ENCODE measurements at regions not wholly inside any gene's neighbourhood (a gene's known extent, or its start where the extent isn't known, plus 50 kb on each side); places are given as distances from the start of the nearest gene placed in this dataset.
A peak's percentile ranks its signal among the peaks of the same experiment; 100 is the strongest.

GRCh38 chr16:59878999-59879398 is 1144.9 kb upstream of the GOT2 start:
- ATAC-seq (no peak), DNase-seq (no peak)
- Histone ChIP-seq H3K27me3 (no peaks in the 10 kb centered on the region), H3K36me3 (replicated peaks in 1 of 2; ENCODE audit: insufficient read depth in 1 of 2, low read depth in 2 of 2) (no peaks in the 10 kb centered on the region), H3K27ac (no peak overlapping the region), H3K4me1 (no peaks in the 10 kb centered on the region), H3K4me3 (no peak overlapping the region), H3K9me3 (no peaks in the 10 kb centered on the region)
- WGBS, 2 donors, result 77 to 91% methylated on average over 7 of the region's 7 CpGs
- intact Hi-C loops (cut with DNase I), result no loop called here
- no peak for TF ChIP-seq POLR2A (IDR thresholded peaks at IDR 0.05)

- Histone ChIP-seq H3K4me1 (no peaks in the 10 kb centered on the region), H3K36me3 (replicated peaks in 1 of 2; ENCODE audit: insufficient read depth in 1 of 2, low read depth in 2 of 2) (no peaks in the 10 kb centered on the region), H3K27ac (no peak overlapping the region), H3K9me3 (no peaks in the 10 kb centered on the region), H3K4me3 (no peak overlapping the region), H3K27me3 (no peaks in the 10 kb centered on the region)
- TF ChIP-seq POLR2A (IDR thresholded peaks at IDR 0.05), result no peak
- no peak for TF ChIP-seq CTCF (IDR thresholded peaks at IDR 0.05)
- ATAC-seq (no peak), DNase-seq (peak in 2 of 4 donors; percentile 3 to 14)
- intact Hi-C loops (cut with DNase I), result no loop called here
- 9 to 11% methylated on average over 3 of the region's 3 CpGs for WGBS, 2 donors
Observed at GRCh38 chr16:59878479-59878878, 1144.4 kb upstream of the GOT2 start.

- H3K9me3 ChIP-seq, result no peaks in the 10 kb centered on the region
- intact Hi-C loops (cut with DNase I), result no loop called here
- no peak for TF ChIP-seq CTCF (IDR thresholded peaks at IDR 0.05)
- no peak for TF ChIP-seq POLR2A (IDR thresholded peaks at IDR 0.05)
- H3K4me3 ChIP-seq, result no peak overlapping the region
- H3K27me3 ChIP-seq, result no peaks in the 10 kb centered on the region
- H3K4me1 ChIP-seq, result no peaks in the 10 kb centered on the region
- no peak overlapping the region for H3K27ac ChIP-seq
- WGBS, 2 donors, result 51 to 59% methylated on average over 4 of the region's 4 CpGs
- no peak for DNase-seq
- H3K36me3 ChIP-seq (replicated peaks in 1 of 2; ENCODE audit: insufficient read depth in 1 of 2, low read depth in 2 of 2), result no peaks in the 10 kb centered on the region
- no peak for ATAC-seq
Observed at GRCh38 chr16:59864981-59865666, 1131.0 kb upstream of the GOT2 start.

- intact Hi-C loops (cut with DNase I), result no loop called here
- WGBS, 2 donors, result 40 to 43% methylated on average over 3 of the region's 3 CpGs
- Histone ChIP-seq H3K4me1 (no peaks in the 10 kb centered on the region), H3K27me3 (no peaks in the 10 kb centered on the region), H3K36me3 (replicated peaks in 1 of 2; ENCODE audit: insufficient read depth in 1 of 2, low read depth in 2 of 2) (no peaks in the 10 kb centered on the region), H3K4me3 (no peak overlapping the region), H3K9me3 (no peaks in the 10 kb centered on the region), H3K27ac (no peak overlapping the region)
- no peak for DNase-seq
- ATAC-seq, result no peak
- TF ChIP-seq POLR2A (IDR thresholded peaks at IDR 0.05) (no peak), CTCF (IDR thresholded peaks at IDR 0.05) (no peak)
Observed at GRCh38 chr16:59859676-59860402, 1125.7 kb upstream of the GOT2 start.

- ATAC-seq (no peak), DNase-seq (no peak)
- Histone ChIP-seq H3K27me3 (no peaks in the 10 kb centered on the region), H3K9me3 (no peaks in the 10 kb centered on the region), H3K27ac (no peak overlapping the region), H3K4me3 (no peak overlapping the region), H3K4me1 (no peaks in the 10 kb centered on the region), H3K36me3 (replicated peaks in 1 of 2; ENCODE audit: insufficient read depth in 1 of 2, low read depth in 2 of 2) (no peaks in the 10 kb centered on the region)
- TF ChIP-seq CTCF (IDR thresholded peaks at IDR 0.05) (no peak), POLR2A (IDR thresholded peaks at IDR 0.05) (no peak)
- intact Hi-C loops (cut with DNase I), result no loop called here
- WGBS, 2 donors, result 49 to 61% methylated on average over 4 of the region's 4 CpGs
Observed at GRCh38 chr16:59854846-59855439, 1120.8 kb upstream of the GOT2 start.
